NCI-H2107 (cell line): ENCODE measurements at regions not wholly inside any gene's neighbourhood (a gene's known extent, or its start where the extent isn't known, plus 50 kb on each side); places are given as distances from the start of the nearest gene placed in this dataset.
"Not testable (repeated sequence)": the region's sequence is repeated elsewhere in the genome, so short reads cannot be mapped to it uniquely, and the experiment has no call there.

Experiments used
- DNase-seq: peaks from one replicate; lab custom pipeline; 2025; lab: John Stamatoyannopoulos, UW

GRCh38 chr6:92274588-92274987 is 1144.8 kb downstream of the EPHA7 start:
- DNase-seq = no peak

GRCh38 chr6:92273694-92274093 is 1145.7 kb downstream of the EPHA7 start:
- DNase-seq = no peak

GRCh38 chr6:92271091-92271490 is 1148.3 kb downstream of the EPHA7 start:
- no peak for DNase-seq

- no peak for DNase-seq
Observed at GRCh38 chr6:92270365-92270764, 1149.0 kb downstream of the EPHA7 start.

- no peak for DNase-seq
Observed at GRCh38 chr6:92267335-92267734, 1152.0 kb downstream of the EPHA7 start.

GRCh38 chr6:92263864-92264263 is 1155.5 kb downstream of the EPHA7 start:
- DNase-seq = no peak

GRCh38 chr6:92259171-92259570 is 1160.2 kb downstream of the EPHA7 start:
- no peak for DNase-seq

- DNase-seq = no peak
Observed at GRCh38 chr6:92243315-92243714, 1176.0 kb downstream of the EPHA7 start.

- peak; percentile 90 for DNase-seq
Observed at GRCh38 chr6:92231171-92231701, 1188.1 kb downstream of the EPHA7 start.

- not testable (repeated sequence) for DNase-seq
Observed at GRCh38 chr6:92219987-92220386, 1199.4 kb downstream of the EPHA7 start.

- DNase-seq = no peak
Observed at GRCh38 chr6:92216717-92217116, 1202.6 kb downstream of the EPHA7 start.

- DNase-seq = no peak
Observed at GRCh38 chr6:92201618-92202017, 1217.7 kb downstream of the EPHA7 start.

- no peak for DNase-seq
Observed at GRCh38 chr6:92196325-92196724, 1223.0 kb downstream of the EPHA7 start.

GRCh38 chr6:92195796-92196195 is 1223.6 kb downstream of the EPHA7 start:
- no peak for DNase-seq

GRCh38 chr6:92188016-92188415 is 1231.3 kb downstream of the EPHA7 start:
- DNase-seq = no peak

- no peak for DNase-seq
Observed at GRCh38 chr6:92184933-92185332, 1234.4 kb downstream of the EPHA7 start.

- no peak for DNase-seq
Observed at GRCh38 chr6:92181347-92181746, 1238.0 kb downstream of the EPHA7 start.

- peak; percentile 2 for DNase-seq
Observed at GRCh38 chr6:92180090-92180489, 1239.3 kb downstream of the EPHA7 start.

- DNase-seq = no peak
Observed at GRCh38 chr6:92176666-92177065, 1242.7 kb downstream of the EPHA7 start.

- no peak for DNase-seq
Observed at GRCh38 chr6:92174398-92175073, 1244.8 kb downstream of the EPHA7 start.

- no peak for DNase-seq
Observed at GRCh38 chr6:92169506-92169905, 1249.9 kb downstream of the EPHA7 start.

- no peak for DNase-seq
Observed at GRCh38 chr6:92166666-92167065, 1252.7 kb downstream of the EPHA7 start.

- DNase-seq = no peak
Observed at GRCh38 chr6:92161953-92162352, 1257.4 kb downstream of the EPHA7 start.

GRCh38 chr6:92160226-92160625 is 1259.1 kb downstream of the EPHA7 start:
- DNase-seq = no peak
